Neural progenitor cell (in vitro differentiated cells): ENCODE measurements at regions not wholly inside any gene's neighbourhood (a gene's known extent, or its start where the extent isn't known, plus 50 kb on each side); places are given as distances from the start of the nearest gene placed in this dataset.

Source experiments
- DNase-seq: peaks from one replicate; pipeline ENCODE4 v3.0.0-alpha.2; 2016; ENCODE audit warnings: low spot score
- H2AFZ ChIP-seq: fragments of 200-600 bp; sonication (generic); replicated peaks from 2 replicates; pipeline ENCODE4 v1.6.1; 2016; ENCODE audit warnings: antibody characterized with exemption
- H3F3A ChIP-seq: fragments of 200-600 bp; sonication (generic); 2 replicates; pipeline ENCODE4 v1.6.1; 2016; ENCODE audit warnings: antibody characterized with exemption, low read depth
- H3K27ac ChIP-seq: fragments of 200-600 bp; sonication (generic); 2 replicates; pipeline ENCODE4 v1.5.1; 2016; ENCODE audit warnings: mild to moderate bottlenecking
- H3K27me3 ChIP-seq: fragments of 200-600 bp; sonication (generic); 2 replicates; pipeline ENCODE4 v1.6.1; 2016; ENCODE audit warnings: mild to moderate bottlenecking, moderate library complexity
- H3K36me3 ChIP-seq: fragments of 200-600 bp; sonication (generic); 2 replicates; pipeline ENCODE4 v1.5.1; 2016
- H3K4me1 ChIP-seq: fragments of 200-600 bp; sonication (generic); 2 replicates; pipeline ENCODE4 v1.6.1; 2016; ENCODE audit warnings: mixed run types
- H3K4me2 ChIP-seq: fragments of 200-600 bp; sonication (generic); 2 replicates; pipeline ENCODE4 v1.6.1; 2016
- H3K4me3 ChIP-seq: fragments of 200-600 bp; sonication (generic); 2 replicates; pipeline ENCODE4 v1.5.1; 2016
- H3K79me2 ChIP-seq: fragments of 200-600 bp; sonication (generic); 2 replicates; pipeline ENCODE4 v1.6.1; 2016; ENCODE audit warnings: low read depth
- H3K9ac ChIP-seq: fragments of 200-600 bp; sonication (generic); 2 replicates; pipeline ENCODE4 v1.6.1; 2016
- H3K9me3 ChIP-seq: fragments of 200-600 bp; sonication (generic); 2 replicates; pipeline ENCODE4 v1.5.1; 2016; ENCODE audit warnings: low read depth
- H4K20me1 ChIP-seq: fragments of 200-600 bp; sonication (generic); 2 replicates; pipeline ENCODE4 v1.6.1; 2016; ENCODE audit warnings: low read depth
- H3K27ac Mint-ChIP-seq: 3 replicates; pipeline ENCODE4 v1.8.0; 2021; ENCODE audit warnings: mixed read lengths
- H3K27me3 Mint-ChIP-seq: 2 replicates; pipeline ENCODE4 v1.8.0; 2022; ENCODE audit warnings: low read depth, mild to moderate bottlenecking, inconsistent platforms, moderate library complexity, mixed read lengths; ENCODE audit not compliant: insufficient read depth
- H3K36me3 Mint-ChIP-seq: 3 replicates; pipeline ENCODE4 v1.8.0; 2021; ENCODE audit warnings: mixed read lengths
- H3K4me1 Mint-ChIP-seq: 3 replicates; pipeline ENCODE4 v1.8.0; 2021; ENCODE audit warnings: mixed read lengths
- H3K4me3 Mint-ChIP-seq: 3 replicates; pipeline ENCODE4 v1.8.0; 2021; ENCODE audit warnings: mild to moderate bottlenecking, moderate library complexity, mixed read lengths
- H3K9me3 Mint-ChIP-seq: 3 replicates; pipeline ENCODE4 v1.8.0; 2020; ENCODE audit warnings: mixed read lengths
- CTCF ChIP-seq: fragments of 200-600 bp; sonication (generic); IDR thresholded peaks from 2 replicates; pipeline ENCODE4 v1.5.1; 2017; ENCODE audit warnings: antibody characterized with exemption, mild to moderate bottlenecking
- EZH2 ChIP-seq: fragments of 200-600 bp; sonication (generic); IDR thresholded peaks from 2 replicates; pipeline ENCODE4 v1.6.1; 2017; ENCODE audit warnings: antibody characterized with exemption, mild to moderate bottlenecking, moderate library complexity
- EZH2phosphoT487 ChIP-seq: fragments of 200-600 bp; sonication (generic); IDR thresholded peaks from 2 replicates; pipeline ENCODE4 v1.6.1; 2017; ENCODE audit warnings: antibody characterized with exemption

GRCh38 chr14:44745371-44745770 is 216.4 kb downstream of the KLHL28 start:
- Histone ChIP-seq H3F3A (no peaks in the 10 kb centered on the region), H3K4me2 (no peak overlapping the region), H2AFZ (no peak overlapping the region), H3K4me3 (no peak overlapping the region), H3K79me2 (no peaks in the 10 kb centered on the region), H3K27me3 (no peaks in the 10 kb centered on the region), H3K9me3 (no peaks in the 10 kb centered on the region), H3K9ac (no peak overlapping the region), H3K27ac (no peak overlapping the region), H3K36me3 (no peaks in the 10 kb centered on the region), H3K4me1 (no peaks in the 10 kb centered on the region), H4K20me1 (no peaks in the 10 kb centered on the region)
- no peak for DNase-seq
- no peaks in the 10 kb centered on the region for H3K27me3 Mint-ChIP-seq
- no peak for TF ChIP-seq EZH2
- no peak for TF ChIP-seq EZH2phosphoT487
- no peaks in the 10 kb centered on the region for H3K36me3 Mint-ChIP-seq
- H3K27ac Mint-ChIP-seq: no peak overlapping the region
- no peak overlapping the region for H3K4me3 Mint-ChIP-seq
- H3K4me1 Mint-ChIP-seq: no peaks in the 10 kb centered on the region
- peaks cover 7% of the 10 kb centered on the region for H3K9me3 Mint-ChIP-seq

GRCh38 chr14:44742202-44742601 is 219.5 kb downstream of the KLHL28 start:
- TF ChIP-seq EZH2 (no peak), EZH2phosphoT487 (no peak), CTCF (no peak)
- Histone ChIP-seq H4K20me1 (no peaks in the 10 kb centered on the region), H3F3A (no peaks in the 10 kb centered on the region), H3K27me3 (no peaks in the 10 kb centered on the region), H3K4me1 (no peaks in the 10 kb centered on the region), H3K9ac (no peak overlapping the region), H3K4me3 (no peak overlapping the region), H3K27ac (no peak overlapping the region), H3K4me2 (no peak overlapping the region), H3K79me2 (no peaks in the 10 kb centered on the region), H2AFZ (no peak overlapping the region), H3K9me3 (no peaks in the 10 kb centered on the region), H3K36me3 (no peaks in the 10 kb centered on the region)
- H3K4me3 Mint-ChIP-seq: no peak overlapping the region
- no peak overlapping the region for H3K27ac Mint-ChIP-seq
- H3K36me3 Mint-ChIP-seq: no peaks in the 10 kb centered on the region
- no peaks in the 10 kb centered on the region for H3K27me3 Mint-ChIP-seq
- peaks cover 3% of the 10 kb centered on the region for H3K4me1 Mint-ChIP-seq
- H3K9me3 Mint-ChIP-seq: peaks cover 1% of the 10 kb centered on the region
- no peak for DNase-seq

GRCh38 chr14:44741431-44741830 is 220.3 kb downstream of the KLHL28 start:
- Histone ChIP-seq H4K20me1 (no peaks in the 10 kb centered on the region), H2AFZ (no peak overlapping the region), H3K9me3 (no peaks in the 10 kb centered on the region), H3K27ac (no peak overlapping the region), H3K4me3 (no peak overlapping the region), H3F3A (no peaks in the 10 kb centered on the region), H3K79me2 (no peaks in the 10 kb centered on the region), H3K4me1 (no peaks in the 10 kb centered on the region), H3K4me2 (no peak overlapping the region), H3K36me3 (no peaks in the 10 kb centered on the region), H3K9ac (no peak overlapping the region), H3K27me3 (no peaks in the 10 kb centered on the region)
- peaks cover 3% of the 10 kb centered on the region for H3K4me1 Mint-ChIP-seq
- no peak overlapping the region for H3K27ac Mint-ChIP-seq
- H3K36me3 Mint-ChIP-seq: no peaks in the 10 kb centered on the region
- TF ChIP-seq EZH2phosphoT487 (no peak), EZH2 (no peak), CTCF (no peak)
- H3K27me3 Mint-ChIP-seq: no peaks in the 10 kb centered on the region
- no peak overlapping the region for H3K4me3 Mint-ChIP-seq
- no peaks in the 10 kb centered on the region for H3K9me3 Mint-ChIP-seq
- DNase-seq: no peak

GRCh38 chr14:44736326-44736725 is 225.4 kb downstream of the KLHL28 start:
- no peaks in the 10 kb centered on the region for H3K9me3 ChIP-seq
- no peak overlapping the region for H3K27ac ChIP-seq
- no peak overlapping the region for H3K4me2 ChIP-seq
- Mint-ChIP-seq H3K27me3 (no peaks in the 10 kb centered on the region), H3K4me1 (peaks cover 6% of the 10 kb centered on the region), H3K9me3 (no peaks in the 10 kb centered on the region), H3K27ac (no peak overlapping the region), H3K4me3 (no peak overlapping the region), H3K36me3 (no peaks in the 10 kb centered on the region)
- no peak overlapping the region for H2AFZ ChIP-seq
- TF ChIP-seq EZH2: no peak
- TF ChIP-seq CTCF: no peak
- TF ChIP-seq EZH2phosphoT487: no peak
- H3K4me3 ChIP-seq: no peak overlapping the region
- H3K27me3 ChIP-seq: no peaks in the 10 kb centered on the region
- H3K4me1 ChIP-seq: no peaks in the 10 kb centered on the region
- DNase-seq: no peak
- H3K79me2 ChIP-seq: no peaks in the 10 kb centered on the region
- no peak overlapping the region for H3K9ac ChIP-seq
- H4K20me1 ChIP-seq: no peaks in the 10 kb centered on the region
- no peaks in the 10 kb centered on the region for H3K36me3 ChIP-seq
- H3F3A ChIP-seq: no peaks in the 10 kb centered on the region
